Femur (tissue), 1 donor: ENCODE measurements at regions not wholly inside any gene's neighbourhood (a gene's known extent, or its start where the extent isn't known, plus 50 kb on each side); places are given as distances from the start of the nearest gene placed in this dataset.

Experiments used
- DNase-seq: peaks from one replicate; pipeline ENCODE4 v3.0.0-alpha.2; 2017

DNA sequence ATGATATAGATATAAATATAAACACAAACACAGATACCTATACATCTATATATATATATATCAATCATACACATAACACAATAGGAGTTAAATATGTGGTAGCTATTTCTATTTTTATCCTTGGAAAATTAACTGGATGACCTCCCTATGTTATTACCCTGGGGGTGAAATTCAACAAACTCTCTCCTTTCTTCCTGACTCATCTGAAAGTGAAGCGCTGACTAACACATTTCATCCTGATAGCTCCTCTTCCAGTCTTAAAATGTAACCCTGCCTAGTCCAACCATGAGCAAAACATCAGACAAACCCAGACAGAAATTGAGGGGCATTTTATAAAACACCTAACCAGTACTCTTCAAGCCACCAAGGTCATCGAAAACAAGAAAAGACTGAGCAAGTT is 220.6 kb upstream of the ISX start:
- no peak for DNase-seq

GRCh38 chr22:34847072-34847471 is 218.9 kb upstream of the ISX start:
- no peak for DNase-seq

DNA sequence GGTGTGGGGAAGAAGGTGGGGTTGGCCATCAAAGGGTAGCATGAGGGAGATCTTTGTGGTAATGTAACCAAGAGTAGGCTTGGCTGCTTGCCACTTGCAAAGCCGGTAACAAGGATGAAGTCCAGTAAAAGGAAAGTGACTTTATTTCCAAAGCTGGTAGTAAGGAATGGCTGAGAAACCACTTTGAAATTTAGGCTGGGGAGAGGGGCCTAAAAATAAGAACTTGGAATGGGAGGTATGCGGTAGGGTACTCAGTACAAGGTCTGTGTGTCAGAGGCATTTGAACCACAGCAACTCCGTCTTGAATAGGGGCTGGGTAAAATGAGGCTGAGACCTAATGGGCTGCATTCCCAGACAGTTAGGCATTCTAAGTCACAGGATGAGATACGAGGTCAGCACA is 216.0 kb upstream of the ISX start:
- DNase-seq, result peak; percentile 43

GRCh38 chr22:34851918-34852662 is 213.9 kb upstream of the ISX start:
- no peak for DNase-seq

- no peak for DNase-seq
Measured at GRCh38 chr22:34855471-34855870, 210.5 kb upstream of the ISX start.

- no peak for DNase-seq
Measured at GRCh38 chr22:34858066-34858465, 207.9 kb upstream of the ISX start.

- no peak for DNase-seq
Measured at GRCh38 chr22:34861787-34862186, 204.2 kb upstream of the ISX start.

- no peak for DNase-seq
Measured at GRCh38 chr22:34866081-34866480, 199.9 kb upstream of the ISX start.

- DNase-seq, result no peak
Measured at GRCh38 chr22:34866495-34867131, 199.3 kb upstream of the ISX start.

- DNase-seq, result no peak
Measured at GRCh38 chr22:34877506-34877905, 188.5 kb upstream of the ISX start.

DNA sequence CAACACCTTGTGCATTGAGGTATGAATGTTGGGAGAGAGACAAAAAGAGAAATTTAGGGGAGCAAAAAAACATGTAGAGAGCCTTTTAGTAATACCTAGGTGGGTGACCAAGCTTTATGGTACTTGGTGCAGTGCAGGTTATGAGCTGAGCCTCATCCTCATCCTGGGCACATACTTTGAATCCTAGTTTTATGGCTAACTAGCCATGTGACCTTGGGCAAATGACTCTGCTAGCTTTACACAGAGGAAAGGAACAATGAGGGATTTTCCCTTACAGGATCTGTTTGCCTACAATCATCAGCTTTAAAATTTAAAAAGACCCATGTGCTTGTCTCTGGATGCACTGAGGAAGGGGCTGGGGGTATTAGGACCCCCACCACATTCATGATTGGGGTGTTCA is 187.8 kb upstream of the ISX start:
- no peak for DNase-seq

- no peak for DNase-seq
Measured at GRCh38 chr22:34879001-34879400, 187.0 kb upstream of the ISX start.

DNA sequence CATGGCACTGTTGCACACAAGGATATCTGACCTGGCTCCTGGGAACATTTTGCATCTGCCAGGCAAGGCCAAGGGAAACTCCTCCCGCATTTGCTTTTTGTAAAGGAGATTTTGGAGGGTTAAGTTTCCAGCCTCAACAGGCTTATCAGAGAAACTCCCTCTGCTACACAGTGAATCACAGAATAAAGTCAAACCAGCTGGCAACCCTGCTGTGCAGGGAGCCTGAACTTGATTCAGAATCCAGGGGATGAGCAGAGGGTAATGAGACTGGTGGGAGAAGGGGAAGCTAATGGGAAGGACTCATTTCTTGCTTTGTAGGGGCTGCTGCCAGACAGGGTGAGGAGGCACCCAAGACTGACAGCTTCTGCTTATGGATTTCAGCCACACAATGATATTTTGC is 185.3 kb upstream of the ISX start:
- DNase-seq, result no peak

- no peak for DNase-seq
Measured at GRCh38 chr22:34881453-34881852, 184.5 kb upstream of the ISX start.

GRCh38 chr22:34885852-34886251 is 180.1 kb upstream of the ISX start:
- DNase-seq, result no peak

DNA sequence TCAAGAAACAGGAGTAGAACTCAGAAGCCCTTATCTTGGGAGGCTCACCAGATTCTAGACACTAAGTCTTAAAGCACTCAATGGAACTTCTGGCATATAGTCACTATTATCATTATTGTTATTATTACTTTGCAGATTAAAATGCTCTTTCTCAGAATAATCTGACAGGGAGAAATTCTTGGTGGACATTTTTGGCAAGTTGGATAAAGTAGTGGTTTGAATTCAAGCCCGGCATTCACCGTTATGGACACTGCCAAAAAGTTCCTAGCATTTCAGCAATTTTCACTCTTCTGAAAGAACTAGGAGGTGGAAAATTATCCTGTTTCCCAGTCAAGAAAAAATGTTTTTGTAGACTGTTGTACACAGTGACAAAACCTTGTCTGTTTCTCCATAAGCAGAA is 179.6 kb upstream of the ISX start:
- DNase-seq, result no peak

- no peak for DNase-seq
Measured at GRCh38 chr22:34886812-34887211, 179.1 kb upstream of the ISX start.

- no peak for DNase-seq
Measured at GRCh38 chr22:34897126-34897525, 168.8 kb upstream of the ISX start.

- DNase-seq, result no peak
Measured at GRCh38 chr22:34902335-34902734, 163.6 kb upstream of the ISX start.

DNA sequence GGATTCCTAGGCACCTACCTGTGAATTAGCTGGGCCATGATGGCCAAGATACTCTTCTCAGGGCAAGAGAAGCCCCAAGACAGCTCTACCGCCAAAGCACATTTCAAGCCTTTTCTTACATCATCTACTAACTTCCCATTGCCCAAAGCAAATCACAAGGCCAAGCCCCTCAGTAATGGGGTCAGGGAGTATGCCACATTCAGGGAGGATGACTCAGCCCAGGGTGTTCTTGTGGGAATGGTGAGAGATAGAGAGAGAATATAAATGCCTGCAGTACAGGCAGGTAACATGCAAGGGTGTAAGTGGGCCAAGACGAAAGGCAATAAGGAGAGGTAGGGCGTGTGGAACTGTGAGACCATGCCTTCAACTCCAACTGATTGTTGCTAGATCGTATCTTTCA is 162.5 kb upstream of the ISX start:
- no peak for DNase-seq

GRCh38 chr22:34904486-34904885 is 161.5 kb upstream of the ISX start:
- DNase-seq, result no peak

- peak; percentile 36 for DNase-seq
Measured at GRCh38 chr22:34913826-34914225, 152.1 kb upstream of the ISX start.

DNA sequence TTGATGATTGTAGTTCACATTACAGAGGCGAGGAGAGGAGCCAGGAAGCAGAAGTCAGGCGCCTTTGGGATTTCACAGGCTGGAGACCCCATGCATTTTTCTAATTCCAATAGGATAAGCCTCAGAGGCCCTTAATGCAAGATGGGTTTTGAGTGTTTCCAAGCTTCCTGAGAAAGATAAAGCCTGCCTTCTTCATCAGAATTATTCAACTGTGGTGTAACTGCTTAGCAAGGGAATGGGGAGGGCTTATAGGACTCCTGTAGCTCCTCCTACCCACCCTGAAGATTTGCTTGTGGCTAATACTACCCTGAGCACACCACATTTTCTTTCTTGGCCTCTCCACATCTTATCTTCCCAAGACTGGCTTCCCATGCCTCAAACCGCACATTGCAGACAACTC is 151.1 kb upstream of the ISX start:
- DNase-seq, result no peak

DNA sequence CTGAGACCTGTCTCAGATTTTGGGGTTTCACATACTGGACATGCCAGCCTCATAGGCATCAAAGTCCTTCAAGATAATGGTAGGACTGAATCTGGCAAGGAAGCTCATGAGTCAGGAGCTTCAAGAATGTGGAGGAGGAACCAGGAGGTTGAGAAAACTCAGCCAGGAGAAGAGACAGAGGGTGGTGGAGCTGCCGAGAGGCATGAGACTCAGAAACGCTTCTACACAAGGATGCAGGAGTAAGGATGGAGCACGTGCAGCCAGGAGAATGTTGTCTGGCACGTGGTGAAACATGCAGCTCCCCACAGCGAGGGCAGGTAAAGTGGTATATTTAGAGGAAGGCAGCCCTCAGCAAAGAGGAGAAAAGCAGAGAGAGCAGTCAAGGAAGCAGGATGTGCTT is 148.7 kb upstream of the ISX start:
- no peak for DNase-seq

DNA sequence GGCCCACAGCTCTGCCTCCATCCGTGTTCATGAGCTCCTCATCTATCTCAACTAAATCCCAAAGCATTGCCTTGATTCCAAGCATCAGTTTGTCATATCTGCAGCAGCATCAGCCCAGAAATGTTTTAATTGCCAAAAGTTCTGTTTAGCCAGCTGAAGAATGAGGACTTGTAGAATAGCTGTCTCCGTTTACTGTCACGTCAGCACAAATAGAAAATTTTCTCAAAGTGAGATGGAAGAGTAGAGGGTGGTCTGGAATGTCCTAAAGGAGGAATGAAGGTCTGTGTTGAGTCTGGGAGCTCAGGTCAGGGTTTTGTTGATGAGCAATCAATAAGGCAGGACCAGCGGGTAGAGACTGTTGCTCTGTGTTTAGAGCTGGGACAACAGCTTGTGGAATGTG is 134.9 kb upstream of the ISX start:
- no peak for DNase-seq
